Astrocyte (in vitro differentiated cells and primary cell): ENCODE measurements at regions not wholly inside any gene's neighbourhood (a gene's known extent, or its start where the extent isn't known, plus 50 kb on each side); places are given as distances from the start of the nearest gene placed in this dataset.

Source experiments
- CTCF ChIP-seq: IDR thresholded peaks from 2 replicates; pipeline ENCODE4 v1.5.1; 2011; ENCODE audit warnings: low read depth, mild to moderate bottlenecking, inconsistent platforms, low read length, moderate library complexity; ENCODE audit not compliant: insufficient read depth
- EZH2 ChIP-seq: IDR thresholded peaks from 2 replicates; pipeline ENCODE4 v1.6.1; 2012; ENCODE audit warnings: mild to moderate bottlenecking, low read length, inconsistent platforms; ENCODE audit not compliant: insufficient read depth

- TF ChIP-seq CTCF (no peak), EZH2 (no peak)
Measured at GRCh38 chr2:75915851-75916634, 205.3 kb upstream of the GCFC2 start.
